Panc1 (cell line): ENCODE measurements at regions not wholly inside any gene's neighbourhood (a gene's known extent, or its start where the extent isn't known, plus 50 kb on each side); places are given as distances from the start of the nearest gene placed in this dataset.

Source experiments
- CTCF ChIP-seq: fragments of 450-650 bp; IDR thresholded peaks from 2 replicates; pipeline ENCODE4 v1.5.1; 2017; ENCODE audit warnings: mild to moderate bottlenecking
- TCF7L2 ChIP-seq: IDR thresholded peaks from 2 replicates; pipeline ENCODE4 v1.6.1; 2011; ENCODE audit warnings: mild to moderate bottlenecking, low read depth, low read length, inconsistent platforms

GRCh38 chr3:18567293-18567692 is 142.2 kb upstream of the SATB1 start:
- TF ChIP-seq TCF7L2 (no peak), CTCF (no peak)
